NCI-H146 (cell line): ENCODE measurements at regions not wholly inside any gene's neighbourhood (a gene's known extent, or its start where the extent isn't known, plus 50 kb on each side); places are given as distances from the start of the nearest gene placed in this dataset.
"Not testable (repeated sequence)": the region's sequence is repeated elsewhere in the genome, so short reads cannot be mapped to it uniquely, and the experiment has no call there.

Experiments used
- DNase-seq: peaks from one replicate; lab custom pipeline; 2025; lab: John Stamatoyannopoulos, UW

- DNase-seq, result no peak
Measured at GRCh38 chr22:49413551-49413950, 414.1 kb downstream of the BRD1 start.

GRCh38 chr22:49413146-49413545 lies 414.5 kb downstream of the BRD1 start:
- DNase-seq, result no peak

- no peak for DNase-seq
Measured at GRCh38 chr22:49412236-49412635, 415.4 kb downstream of the BRD1 start.

GRCh38 chr22:49411236-49411635 lies 416.4 kb downstream of the BRD1 start:
- no peak for DNase-seq

- no peak for DNase-seq
Measured at GRCh38 chr22:49408102-49408836, 419.4 kb downstream of the BRD1 start.

- DNase-seq, result no peak
Measured at GRCh38 chr22:49406879-49407587, 420.6 kb downstream of the BRD1 start.

- no peak for DNase-seq
Measured at GRCh38 chr22:49406047-49406650, 421.5 kb downstream of the BRD1 start.

GRCh38 chr22:49405590-49405989 lies 422.1 kb downstream of the BRD1 start:
- no peak for DNase-seq

- no peak for DNase-seq
Measured at GRCh38 chr22:49404576-49405241, 423.0 kb downstream of the BRD1 start.

GRCh38 chr22:49404020-49404419 lies 423.7 kb downstream of the BRD1 start:
- no peak for DNase-seq

GRCh38 chr22:49403102-49403501 lies 424.6 kb downstream of the BRD1 start:
- no peak for DNase-seq

- no peak for DNase-seq
Measured at GRCh38 chr22:49402169-49402568, 425.5 kb downstream of the BRD1 start.

- no peak for DNase-seq
Measured at GRCh38 chr22:49400941-49401598, 426.6 kb downstream of the BRD1 start.

GRCh38 chr22:49400136-49400940 lies 427.3 kb downstream of the BRD1 start:
- DNase-seq, result no peak

GRCh38 chr22:49398646-49399045 lies 429.0 kb downstream of the BRD1 start:
- no peak for DNase-seq

GRCh38 chr22:49398115-49398514 lies 429.6 kb downstream of the BRD1 start:
- no peak for DNase-seq

GRCh38 chr22:49396817-49397216 lies 430.9 kb downstream of the BRD1 start:
- no peak for DNase-seq

GRCh38 chr22:49395617-49396016 lies 432.1 kb downstream of the BRD1 start:
- no peak for DNase-seq

- not testable (repeated sequence) for DNase-seq
Measured at GRCh38 chr22:49395062-49395461, 432.6 kb downstream of the BRD1 start.

- no peak for DNase-seq
Measured at GRCh38 chr22:49394116-49394785, 433.4 kb downstream of the BRD1 start.

GRCh38 chr22:49393526-49393925 lies 434.1 kb downstream of the BRD1 start:
- DNase-seq, result no peak
